AG09319 (cell line): ENCODE measurements at regions not wholly inside any gene's neighbourhood (a gene's known extent, or its start where the extent isn't known, plus 50 kb on each side); places are given as distances from the start of the nearest gene placed in this dataset.
"Not testable (repeated sequence)": the region's sequence is repeated elsewhere in the genome, so short reads cannot be mapped to it uniquely, and the experiment has no call there.

Experiments
- DNase-seq: peaks from one replicate; pipeline ENCODE4 v3.0.0-alpha.2; 2010; ENCODE audit warnings: low read depth; ENCODE audit errors: extremely low read depth
- CTCF ChIP-seq: IDR thresholded peaks from 2 replicates; pipeline ENCODE4 v1.5.1; 2011; ENCODE audit warnings: low read depth, mild to moderate bottlenecking, inconsistent platforms, low read length, moderate library complexity

- no peak for TF ChIP-seq CTCF
- DNase-seq: no peak
Measured at GRCh38 chr5:179451114-179451827, 99.1 kb upstream of the RUFY1 start.

- DNase-seq: not testable (repeated sequence)
Measured at GRCh38 chr5:179449950-179450349, 100.4 kb upstream of the RUFY1 start.

GRCh38 chr5:179448282-179448681 lies 102.1 kb upstream of the RUFY1 start:
- DNase-seq: not testable (repeated sequence)

- DNase-seq: not testable (repeated sequence)
Measured at GRCh38 chr5:179442289-179442688, 97.0 kb upstream of the ADAMTS2 start.

- DNase-seq: no peak
Measured at GRCh38 chr5:179439181-179439985, 94.1 kb upstream of the ADAMTS2 start.

GRCh38 chr5:179438461-179438860 lies 93.2 kb upstream of the ADAMTS2 start:
- DNase-seq: no peak
- TF ChIP-seq CTCF: no peak

More at GRCh38 chr5:179439181-179439985, 94.1 kb upstream of the ADAMTS2 start:
- no peak for TF ChIP-seq CTCF

GRCh38 chr5:179438011-179438441 lies 92.8 kb upstream of the ADAMTS2 start:
- no peak for TF ChIP-seq CTCF
- no peak for DNase-seq

GRCh38 chr5:179437341-179438001 lies 92.2 kb upstream of the ADAMTS2 start:
- DNase-seq: no peak
- no peak for TF ChIP-seq CTCF
